OCI-LY7 (cell line): ENCODE measurements at regions not wholly inside any gene's neighbourhood (a gene's known extent, or its start where the extent isn't known, plus 50 kb on each side); places are given as distances from the start of the nearest gene placed in this dataset.

Source experiments
- BruUV-seq: library from RNA; stranded (reverse); fragments of 400-500 nt; replicated peaks from 2 replicates; lab custom pipeline; 2021; lab: Mats Ljungman, UMichigan
- CTCF ChIA-PET: fragments of 300-600 bp; sonication (Branson Sonifier 250); formaldehyde crosslinking; loops from one replicate; lab custom pipeline; 2022; ENCODE audit warnings: antibody characterized with exemption; ENCODE audit not compliant: unreplicated experiment; lab: Charles Lee
- POLR2A ChIA-PET: fragments of 300-600 bp; sonication (Branson Sonifier 250); formaldehyde crosslinking; loops from one replicate; lab custom pipeline; 2022; ENCODE audit warnings: antibody characterized with exemption; lab: Charles Lee
- DNase-seq: peaks from one replicate; pipeline ENCODE4 v3.0.0-alpha.2; 2015; ENCODE audit warnings: low spot score
- H2AFZ ChIP-seq: fragments of 200-600 bp; sonication (generic), shearing (Covaris generic); 2 replicates; pipeline ENCODE4 v1.6.1; 2014; ENCODE audit warnings: mild to moderate bottlenecking, antibody characterized with exemption, low read length, moderate library complexity
- H3K27ac ChIP-seq: fragments of 200-600 bp; sonication (generic); 2 replicates; pipeline ENCODE4 v1.5.1; 2014; ENCODE audit warnings: mixed run types, low read depth, mild to moderate bottlenecking, moderate library complexity, low read length, inconsistent platforms; ENCODE audit not compliant: poor library complexity, severe bottlenecking
- H3K36me3 ChIP-seq: fragments of 200-600 bp; sonication (generic); 2 replicates; pipeline ENCODE4 v1.6.1; 2014; ENCODE audit warnings: mild to moderate bottlenecking, antibody characterized with exemption, low read length, moderate library complexity, mixed read lengths; ENCODE audit not compliant: insufficient read depth
- H3K4me1 ChIP-seq: fragments of 200-600 bp; sonication (generic); 2 replicates; pipeline ENCODE4 v1.5.1; 2014; ENCODE audit warnings: mild to moderate bottlenecking, low read length; ENCODE audit not compliant: insufficient read depth, poor library complexity, severe bottlenecking
- H3K4me2 ChIP-seq: fragments of 200-600 bp; sonication (generic); 2 replicates; pipeline ENCODE4 v1.6.1; 2014; ENCODE audit warnings: mild to moderate bottlenecking, low read length
- H3K4me3 ChIP-seq: fragments of 200-600 bp; sonication (generic); 2 replicates; pipeline ENCODE4 v1.5.1; 2014; ENCODE audit warnings: mild to moderate bottlenecking, low read depth, low read length; ENCODE audit not compliant: poor library complexity, severe bottlenecking
- H3K79me2 ChIP-seq: fragments of 200-600 bp; sonication (generic); 2 replicates; pipeline ENCODE4 v1.6.1; 2016; ENCODE audit warnings: low read depth, mild to moderate bottlenecking, low read length, moderate library complexity, mixed read lengths; ENCODE audit not compliant: insufficient read depth
- H3K9me2 ChIP-seq: fragments of 200-600 bp; sonication (generic); 2 replicates; pipeline ENCODE4 v1.6.1; 2016; ENCODE audit warnings: mild to moderate bottlenecking, low read length, mixed read lengths; ENCODE audit not compliant: insufficient read depth
- H3K9me3 ChIP-seq: fragments of 200-600 bp; sonication (generic); 2 replicates; pipeline ENCODE4 v1.6.1; 2014; ENCODE audit warnings: mild to moderate bottlenecking, mixed run types, low read length, mixed read lengths
- H4K20me1 ChIP-seq: fragments of 200-600 bp; sonication (generic); 2 replicates; pipeline ENCODE4 v1.6.1; 2014; ENCODE audit warnings: mild to moderate bottlenecking, antibody characterized with exemption, low read length, moderate library complexity, mixed read lengths; ENCODE audit not compliant: insufficient read depth
- EZH2phosphoT487 ChIP-seq: fragments of 200-600 bp; sonication (generic); IDR thresholded peaks from 2 replicates; pipeline ENCODE4 v1.6.1; 2018; ENCODE audit warnings: low read depth, borderline replicate concordance, mild to moderate bottlenecking, mixed run types, antibody characterized with exemption, low read length, moderate library complexity, mixed read lengths
- intact Hi-C: fragments of 100-400 bp; cut with micrococcal nuclease; formaldehyde crosslinking; loops from one replicate; pipeline ENCODE4 v1.10.0; 2022; ENCODE audit not compliant: unreplicated experiment
- TF ChIP-seq, protein P1 (sequence below): fragments of 200-600 bp; sonication (generic); conservative IDR thresholded peaks from 2 replicates; pipeline ENCODE4 v1.5.1; 2014; ENCODE audit warnings: mild to moderate bottlenecking, antibody characterized with exemption, low read length, moderate library complexity, mixed read lengths

DNA sequence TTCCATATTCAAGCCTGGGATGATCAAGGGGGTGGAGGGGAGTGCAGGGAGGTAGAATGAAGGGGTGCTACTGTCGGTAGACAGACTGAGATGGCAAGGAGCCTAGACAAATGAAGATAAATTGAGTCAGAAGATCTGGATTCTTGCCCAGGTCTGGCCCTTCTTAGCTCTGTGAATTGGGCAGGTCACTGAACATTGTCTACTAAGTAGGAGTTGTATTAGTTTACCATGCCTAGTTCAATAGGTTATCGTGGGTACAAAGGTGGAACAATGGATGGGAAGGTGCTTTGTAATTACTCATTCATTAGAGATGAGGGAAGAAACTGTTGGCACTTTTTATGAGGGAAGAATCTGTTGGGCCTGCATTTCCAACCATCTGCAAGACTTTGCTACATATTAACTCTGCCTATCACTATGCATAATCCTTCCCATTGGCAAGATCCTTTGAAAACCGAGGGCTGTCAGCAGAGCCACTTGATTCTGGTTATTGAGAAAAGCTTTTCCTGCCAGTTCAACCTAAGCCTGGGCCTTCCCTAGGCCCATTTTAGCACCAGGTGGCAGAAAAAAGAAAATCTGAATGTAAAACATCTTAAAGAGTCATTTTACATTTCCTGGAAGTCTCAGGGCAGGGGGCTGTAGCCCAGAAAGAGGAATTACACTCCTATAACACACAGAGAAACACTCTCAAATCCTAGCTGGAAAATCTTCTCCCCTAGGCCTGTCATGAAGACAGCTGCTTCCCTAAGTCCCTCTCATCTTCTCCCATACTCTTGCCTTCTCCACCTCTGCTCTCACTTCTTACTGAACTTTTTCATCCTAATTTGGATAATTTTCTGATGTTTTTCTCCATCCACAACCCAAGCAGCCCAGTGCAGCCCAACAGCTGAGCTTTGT lies 103.5 kb downstream of the CD24 start:
- CTCF ChIA-PET: no interaction called here
- Histone ChIP-seq H3K4me1 (no peaks in the 10 kb centered on the region), H4K20me1 (no peaks in the 10 kb centered on the region), H3K4me3 (no peak overlapping the region), H3K79me2 (no peaks in the 10 kb centered on the region), H3K9me3 (peaks cover 15% of the 10 kb centered on the region; the same call in 1 of the 2 replicates), H3K27ac (no peak overlapping the region), H2AFZ (no peak overlapping the region), H3K9me2 (no peaks in the 10 kb centered on the region), H3K4me2 (no peak overlapping the region), H3K36me3 (no peaks in the 10 kb centered on the region; the same call in 1 of the 2 replicates)
- no TSS peak for BruUV-seq
- TF ChIP-seq, protein P1, sequence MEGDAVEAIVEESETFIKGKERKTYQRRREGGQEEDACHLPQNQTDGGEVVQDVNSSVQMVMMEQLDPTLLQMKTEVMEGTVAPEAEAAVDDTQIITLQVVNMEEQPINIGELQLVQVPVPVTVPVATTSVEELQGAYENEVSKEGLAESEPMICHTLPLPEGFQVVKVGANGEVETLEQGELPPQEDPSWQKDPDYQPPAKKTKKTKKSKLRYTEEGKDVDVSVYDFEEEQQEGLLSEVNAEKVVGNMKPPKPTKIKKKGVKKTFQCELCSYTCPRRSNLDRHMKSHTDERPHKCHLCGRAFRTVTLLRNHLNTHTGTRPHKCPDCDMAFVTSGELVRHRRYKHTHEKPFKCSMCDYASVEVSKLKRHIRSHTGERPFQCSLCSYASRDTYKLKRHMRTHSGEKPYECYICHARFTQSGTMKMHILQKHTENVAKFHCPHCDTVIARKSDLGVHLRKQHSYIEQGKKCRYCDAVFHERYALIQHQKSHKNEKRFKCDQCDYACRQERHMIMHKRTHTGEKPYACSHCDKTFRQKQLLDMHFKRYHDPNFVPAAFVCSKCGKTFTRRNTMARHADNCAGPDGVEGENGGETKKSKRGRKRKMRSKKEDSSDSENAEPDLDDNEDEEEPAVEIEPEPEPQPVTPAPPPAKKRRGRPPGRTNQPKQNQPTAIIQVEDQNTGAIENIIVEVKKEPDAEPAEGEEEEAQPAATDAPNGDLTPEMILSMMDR: no peak
- no peak for TF ChIP-seq EZH2phosphoT487
- DNase-seq: no peak
- intact Hi-C loops: no loop called here
- POLR2A ChIA-PET: interaction anchor here (1.0 to 1.9 kb wide), 3 partner anchors 9 to 141 kb away, joined by 3 to 13 read pairs (median 5); no protein-coding TSS in a partner anchor

- H2AFZ ChIP-seq: no peak overlapping the region
- no peaks in the 10 kb centered on the region; the same call in 1 of the 2 replicates for H3K36me3 ChIP-seq
- ChIA-PET POLR2A (interaction anchor here (1.0 to 1.9 kb wide), 4 partner anchors 10 to 140 kb away, joined by 3 to 5 read pairs (median 4); no protein-coding TSS in a partner anchor), CTCF (no interaction called here)
- no peaks in the 10 kb centered on the region for H3K4me1 ChIP-seq
- no peak for TF ChIP-seq EZH2phosphoT487
- TF ChIP-seq, protein P1: no peak
- BruUV-seq: no TSS peak
- no peaks in the 10 kb centered on the region for H4K20me1 ChIP-seq
- no peak for DNase-seq
- intact Hi-C loops: no loop called here
- H3K4me2 ChIP-seq: no peak overlapping the region
- no peak overlapping the region for H3K27ac ChIP-seq
- peaks cover 5% of the 10 kb centered on the region; the same call in 1 of the 2 replicates for H3K9me3 ChIP-seq
- no peak overlapping the region for H3K4me3 ChIP-seq
- no peaks in the 10 kb centered on the region for H3K79me2 ChIP-seq
- no peaks in the 10 kb centered on the region for H3K9me2 ChIP-seq
Observed at GRCh38 chr6:106870069-106870468, 104.5 kb downstream of the CD24 start.

- no peaks in the 10 kb centered on the region for H3K79me2 ChIP-seq
- H4K20me1 ChIP-seq: no peaks in the 10 kb centered on the region
- CTCF ChIA-PET: no interaction called here
- no peak overlapping the region for H2AFZ ChIP-seq
- H3K4me1 ChIP-seq: no peaks in the 10 kb centered on the region
- BruUV-seq: no TSS peak
- no peaks in the 10 kb centered on the region; the same call in 1 of the 2 replicates for H3K36me3 ChIP-seq
- no peak overlapping the region for H3K27ac ChIP-seq
- H3K9me2 ChIP-seq: no peaks in the 10 kb centered on the region
- intact Hi-C loops: no loop called here
- H3K4me2 ChIP-seq: no peak overlapping the region
- no peak overlapping the region for H3K4me3 ChIP-seq
- POLR2A ChIA-PET: interaction anchor here (0.6 to 1.9 kb wide), 4 partner anchors 11 to 106 kb away, joined by 4 to 5 read pairs (median 4); no protein-coding TSS in a partner anchor
- DNase-seq: no peak
- H3K9me3 ChIP-seq: peaks cover 5% of the 10 kb centered on the region; the same call in 1 of the 2 replicates
- TF ChIP-seq EZH2phosphoT487: no peak
- TF ChIP-seq, protein P1: no peak
Observed at GRCh38 chr6:106869203-106869602, 105.3 kb downstream of the CD24 start.
